GM19455 (cell line): ENCODE measurements at regions not wholly inside any gene's neighbourhood (a gene's known extent, or its start where the extent isn't known, plus 50 kb on each side); places are given as distances from the start of the nearest gene placed in this dataset.

Source experiments
- ATAC-seq: cut with Tn5 transposase; IDR thresholded peaks from one replicate; pipeline ENCODE4 v1.9.1; 2021; ENCODE audit not compliant: unreplicated experiment

DNA sequence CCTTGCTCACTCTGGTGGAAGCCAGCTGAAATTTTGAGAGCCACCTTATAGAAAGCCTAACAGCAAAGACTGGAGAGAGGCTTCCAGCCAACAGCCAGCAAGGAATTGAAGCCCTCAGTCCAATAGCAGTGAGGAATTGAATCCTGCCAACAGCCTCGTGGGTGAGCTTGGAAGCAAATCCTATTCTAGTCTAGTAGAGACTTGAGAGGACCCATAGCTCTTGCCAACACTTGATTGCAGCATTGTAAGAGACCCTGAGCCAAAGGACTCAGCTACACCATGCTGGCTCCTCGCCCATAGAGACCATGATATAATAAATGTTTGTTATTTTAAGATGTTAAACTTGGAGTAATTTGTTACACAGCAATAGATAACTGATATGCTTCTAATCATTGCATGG lies 403.0 kb upstream of the TNP1 start:
- ATAC-seq, result no peak

DNA sequence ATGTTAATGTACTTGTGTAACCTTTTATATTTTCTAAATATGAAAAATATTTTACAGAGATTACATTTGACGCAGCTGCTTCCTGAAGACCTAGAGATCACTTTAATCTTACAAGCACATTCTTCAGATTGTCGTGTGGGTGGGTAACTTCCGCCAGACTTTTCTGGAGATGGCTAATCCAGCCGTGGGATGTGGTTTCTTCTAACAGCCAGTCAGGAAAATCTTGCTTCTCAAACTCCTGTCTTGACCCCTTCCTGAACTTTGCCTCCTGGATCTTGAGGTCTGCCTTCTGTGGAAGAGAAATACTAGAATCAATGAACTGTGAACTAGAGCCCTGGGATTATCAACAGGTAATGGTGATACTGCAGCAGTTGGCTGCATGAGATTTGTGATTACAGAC lies 401.6 kb upstream of the TNP1 start:
- no peak for ATAC-seq

DNA sequence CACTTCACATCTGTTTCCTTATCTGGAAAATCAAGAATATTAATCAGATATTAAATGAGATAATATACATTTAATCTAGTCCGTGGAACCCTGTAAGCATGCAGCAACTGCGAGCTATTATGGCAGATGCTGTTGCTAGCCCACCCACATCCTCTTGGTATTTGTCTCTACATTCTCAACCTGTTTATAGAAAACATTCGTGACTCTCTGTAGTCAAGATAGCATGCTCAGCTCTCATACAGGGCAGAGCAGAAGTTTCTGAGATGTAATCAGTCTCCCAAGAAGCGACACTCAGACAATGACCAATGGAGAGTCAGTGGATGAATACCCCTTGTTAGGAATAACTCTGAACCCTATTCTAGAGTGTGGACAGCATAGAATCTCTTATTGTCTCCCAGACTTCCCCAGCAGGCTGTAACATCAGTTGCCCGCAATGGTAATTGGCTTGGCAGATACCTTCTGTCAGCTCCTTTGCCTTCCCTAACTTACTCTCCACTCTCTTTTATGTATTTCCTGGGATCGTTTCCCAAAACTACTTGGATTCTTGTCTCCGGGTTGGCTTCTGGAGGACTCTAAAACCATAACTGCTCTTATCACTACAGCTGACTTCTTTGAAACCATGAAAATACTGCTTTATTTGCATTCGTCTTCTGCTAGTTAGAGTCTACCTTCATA lies 400.7 kb upstream of the TNP1 start:
- no peak for ATAC-seq

DNA sequence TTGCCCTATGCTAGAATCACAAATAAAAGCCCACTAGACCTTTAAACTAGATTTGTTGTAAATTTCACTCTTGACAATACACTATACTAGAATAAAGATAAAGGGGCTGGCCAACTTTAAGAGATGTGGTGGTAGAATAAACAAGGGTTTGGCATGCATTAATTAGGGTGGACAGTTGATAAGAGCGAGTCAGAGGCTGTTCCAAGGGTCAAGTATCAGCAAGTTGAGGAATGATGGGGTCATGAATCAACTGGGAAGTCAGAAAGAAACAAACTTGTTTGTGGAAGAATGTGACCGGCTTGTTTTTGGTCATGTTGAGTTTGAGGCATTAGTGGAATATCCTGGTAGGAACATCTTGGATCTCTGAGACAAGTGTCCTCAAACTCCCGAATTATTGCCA lies 398.3 kb upstream of the TNP1 start:
- no peak for ATAC-seq

DNA sequence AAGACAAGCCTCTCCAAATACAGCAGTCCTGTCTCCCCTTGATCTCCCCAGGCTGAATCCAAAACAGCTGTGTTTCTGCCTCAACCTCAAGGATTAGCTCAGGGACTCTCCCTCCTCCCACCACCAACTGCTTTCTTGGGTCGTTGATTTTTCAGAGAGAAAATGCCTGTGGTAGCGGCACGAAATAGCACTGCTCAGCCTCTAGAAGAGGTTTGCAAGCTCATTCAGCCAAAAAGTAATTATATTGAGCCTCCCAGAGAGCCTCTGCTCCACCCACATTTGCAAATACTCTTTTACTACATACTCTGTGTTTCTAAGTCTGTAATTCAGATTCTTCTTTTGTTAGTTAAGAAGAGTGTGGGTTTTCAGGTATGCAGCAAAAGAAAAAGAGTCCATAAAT lies 396.4 kb upstream of the TNP1 start:
- no peak for ATAC-seq

DNA sequence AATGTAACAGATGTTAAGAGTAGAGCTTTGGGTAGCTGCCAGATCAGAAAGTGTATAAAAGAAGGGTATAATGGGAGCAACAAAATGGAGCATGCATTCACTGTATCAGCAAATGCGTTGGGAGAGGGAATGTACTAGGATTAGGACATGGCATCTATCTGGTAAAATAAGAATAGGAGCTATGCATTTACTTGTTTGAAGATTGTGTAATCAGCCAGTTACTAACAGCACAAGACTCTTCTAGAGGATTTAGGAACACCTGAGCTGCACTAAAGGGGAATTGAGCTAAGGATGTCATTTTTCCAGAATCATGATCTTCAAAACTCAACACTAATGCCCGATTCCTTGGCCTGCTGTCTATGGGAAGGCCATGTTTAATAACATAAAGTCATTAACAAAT lies 394.2 kb upstream of the TNP1 start:
- ATAC-seq, result no peak

DNA sequence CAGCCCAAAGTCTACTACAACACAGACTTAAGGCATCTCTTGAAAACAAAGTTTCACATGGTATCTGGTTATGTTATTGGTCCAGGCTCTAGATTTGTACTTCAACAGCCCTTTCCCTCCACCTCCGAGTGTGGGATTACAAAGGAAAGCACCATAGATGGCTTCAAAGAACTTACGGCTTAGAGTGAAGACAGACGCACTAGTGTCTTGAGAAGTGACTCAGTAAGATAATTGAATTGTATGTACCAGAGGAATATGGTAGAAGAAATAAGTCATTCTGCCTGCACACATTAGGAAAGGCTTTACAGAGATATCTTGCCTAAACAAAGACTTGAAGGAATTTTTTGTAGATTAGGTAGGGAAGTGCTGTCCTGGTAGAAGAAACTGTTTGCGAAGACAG lies 392.3 kb upstream of the TNP1 start:
- no peak for ATAC-seq

DNA sequence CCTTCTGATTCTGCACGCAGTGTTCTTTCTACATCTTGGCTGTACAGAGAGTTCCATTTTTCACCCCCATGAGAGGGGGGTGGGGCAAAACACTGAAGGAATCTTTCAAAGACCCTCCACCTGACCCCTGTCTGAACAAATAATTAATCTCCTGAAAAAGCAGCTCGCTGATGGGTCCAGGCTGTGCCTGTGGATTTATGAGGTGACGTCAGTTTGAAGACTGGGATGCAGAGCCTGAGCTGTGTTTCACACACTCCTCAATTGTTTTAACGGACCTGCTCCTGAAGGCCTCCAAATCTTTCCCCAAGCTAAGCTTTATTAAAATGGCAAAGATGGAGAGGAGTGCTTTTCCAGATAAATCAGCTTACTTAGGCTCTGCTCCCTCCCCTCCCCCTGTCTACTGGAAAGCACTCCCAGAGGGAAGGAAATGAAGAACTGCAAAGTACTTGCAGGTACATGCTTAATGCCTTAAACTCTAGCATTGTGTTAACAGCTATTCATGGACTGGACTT lies 390.2 kb upstream of the TNP1 start:
- ATAC-seq, result no peak

DNA sequence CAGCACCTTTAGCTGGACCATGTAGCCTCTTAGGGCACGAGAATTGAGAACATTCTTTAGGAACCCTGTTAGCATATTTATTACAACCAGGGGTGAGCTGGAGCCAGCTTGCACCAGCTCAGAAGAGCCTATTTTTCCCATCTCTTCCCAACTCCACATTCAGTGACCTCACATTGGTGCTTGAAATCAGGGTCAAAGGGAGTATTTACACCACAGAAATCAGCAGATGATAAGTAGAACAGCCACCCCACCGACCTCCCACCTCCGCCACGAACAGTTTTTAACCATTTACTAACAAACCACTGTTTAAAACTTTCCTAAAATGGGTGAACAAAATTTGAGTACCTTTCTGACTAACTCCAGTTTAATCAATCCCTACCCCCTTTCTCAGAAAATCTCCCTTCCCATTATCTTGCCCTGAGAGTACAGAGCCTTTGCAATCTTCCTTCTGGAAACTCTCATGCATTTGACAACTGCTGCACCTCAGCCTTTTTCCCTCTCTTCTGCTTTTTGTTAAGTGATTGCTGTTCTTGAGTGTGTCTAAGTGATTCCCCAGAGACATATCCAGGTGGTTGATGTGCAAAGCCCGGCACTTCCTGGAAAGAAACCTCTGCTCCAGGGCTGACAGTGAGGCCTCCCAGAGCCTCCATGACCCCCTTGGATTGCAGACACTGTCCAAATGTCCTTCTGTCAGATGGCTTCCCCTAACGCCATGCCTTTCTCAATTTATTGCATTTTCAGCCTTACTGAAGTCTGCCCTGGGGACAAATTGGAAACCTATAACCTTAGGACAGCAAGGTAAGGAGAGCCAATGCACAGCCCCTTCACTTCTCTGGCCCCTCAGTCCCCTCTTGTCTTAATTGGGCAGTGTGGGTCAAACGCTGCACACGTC lies 389.5 kb upstream of the TNP1 start:
- ATAC-seq, result no peak

DNA sequence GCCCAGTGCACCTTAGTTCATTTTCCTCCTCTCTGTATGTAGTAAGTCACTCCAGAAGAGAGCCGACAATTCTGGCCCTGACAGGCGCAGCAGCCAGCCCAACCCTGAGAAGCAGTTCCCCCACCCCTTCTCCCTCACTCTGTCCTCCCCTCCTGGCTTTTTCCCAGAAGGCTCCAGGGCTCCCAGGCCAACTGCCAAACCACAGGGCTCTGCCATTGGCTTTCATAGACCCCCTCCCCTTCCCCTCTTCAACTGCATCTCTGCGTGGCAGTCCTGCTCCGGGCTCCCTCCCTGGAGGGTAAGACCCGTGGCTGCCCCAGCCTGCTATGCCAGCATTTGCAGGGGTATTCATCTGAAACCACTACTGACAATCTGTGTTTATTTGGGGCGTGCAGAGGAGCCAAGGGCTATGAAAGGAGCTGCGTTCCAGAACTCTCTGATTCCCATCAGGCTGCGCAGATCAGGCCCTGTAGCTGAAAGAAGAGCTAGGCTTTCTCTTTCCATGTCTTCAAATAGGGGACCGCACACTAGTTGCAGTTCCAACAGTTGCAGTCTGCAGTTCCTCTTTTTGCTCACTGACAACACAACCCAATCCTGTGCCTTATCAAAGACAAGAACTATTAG lies 388.6 kb upstream of the TNP1 start:
- ATAC-seq, result peak; percentile 79

DNA sequence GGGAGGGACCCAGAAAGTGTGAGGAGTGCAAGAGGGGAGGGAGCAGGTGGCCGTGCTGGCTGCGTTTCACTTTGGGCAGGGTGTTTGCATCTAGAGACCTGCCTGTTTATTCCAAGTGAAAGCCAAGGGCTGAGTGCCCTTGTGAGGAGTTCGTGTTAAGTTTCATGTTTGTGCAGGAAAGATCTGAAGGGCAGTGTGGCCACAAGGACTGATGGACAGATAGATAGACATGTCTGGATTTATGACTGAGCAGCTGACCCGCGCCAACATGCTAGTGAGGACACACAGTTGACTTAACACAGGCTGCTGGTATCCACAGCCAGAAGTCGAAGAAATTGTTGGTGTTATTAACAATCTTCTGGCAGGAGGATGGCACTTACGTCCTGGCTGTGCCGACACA lies 387.6 kb upstream of the TNP1 start:
- ATAC-seq, result no peak

DNA sequence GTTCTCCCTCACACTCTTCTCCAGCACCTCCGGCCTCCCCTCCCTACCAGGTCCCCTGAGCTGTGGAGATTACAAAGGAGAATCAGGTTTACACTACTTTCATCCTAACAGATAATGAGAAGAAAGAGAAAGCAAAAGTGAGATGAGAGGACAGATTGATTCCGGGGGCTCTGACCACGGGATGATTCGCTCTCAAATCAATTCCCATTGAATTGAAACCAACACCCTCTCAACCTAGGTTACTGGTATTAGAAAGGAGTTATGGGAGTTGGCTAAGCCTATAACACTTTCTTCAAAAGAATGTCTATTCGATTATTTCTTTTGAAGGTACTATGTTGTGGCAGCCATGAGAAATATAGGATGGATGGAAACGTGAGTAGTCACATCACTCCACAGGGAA lies 386.2 kb upstream of the TNP1 start:
- no peak for ATAC-seq

DNA sequence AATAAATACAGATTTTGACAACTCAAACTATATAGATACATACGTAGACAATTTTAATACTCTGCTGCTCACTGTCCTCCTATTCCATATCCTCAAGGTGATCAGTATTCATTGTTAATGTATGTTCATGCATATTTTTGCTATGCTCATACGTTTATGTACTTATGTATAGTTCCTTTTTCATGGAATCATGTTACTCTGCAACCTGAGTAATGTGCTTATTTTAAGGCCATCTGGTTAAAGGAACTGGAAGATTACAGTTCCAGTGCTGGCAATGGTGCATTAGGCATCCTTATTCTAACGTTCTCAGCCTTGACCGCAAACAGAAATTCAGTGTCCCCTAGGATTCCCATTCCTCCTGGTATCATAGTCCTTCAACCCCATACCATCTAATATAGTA lies 385.0 kb upstream of the TNP1 start:
- no peak for ATAC-seq

DNA sequence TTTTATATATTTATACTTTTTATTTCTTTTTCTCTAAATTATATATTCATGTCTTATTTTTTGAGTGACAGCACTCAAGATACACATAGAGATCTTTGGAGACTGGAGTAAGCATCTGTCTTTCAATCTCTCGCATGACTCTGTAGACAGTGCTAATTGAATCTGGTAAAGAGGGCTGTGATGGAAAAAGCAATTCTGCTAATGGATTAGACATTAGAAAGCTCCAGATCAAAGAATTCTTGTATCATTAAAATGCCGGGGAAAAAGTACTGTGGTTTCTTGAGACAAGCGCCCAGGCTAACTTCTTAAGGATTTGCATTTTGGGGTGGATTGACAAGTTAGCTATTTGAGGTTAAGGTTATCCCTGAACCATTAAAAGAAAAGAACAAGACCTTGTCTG lies 383.1 kb upstream of the TNP1 start:
- no peak for ATAC-seq

DNA sequence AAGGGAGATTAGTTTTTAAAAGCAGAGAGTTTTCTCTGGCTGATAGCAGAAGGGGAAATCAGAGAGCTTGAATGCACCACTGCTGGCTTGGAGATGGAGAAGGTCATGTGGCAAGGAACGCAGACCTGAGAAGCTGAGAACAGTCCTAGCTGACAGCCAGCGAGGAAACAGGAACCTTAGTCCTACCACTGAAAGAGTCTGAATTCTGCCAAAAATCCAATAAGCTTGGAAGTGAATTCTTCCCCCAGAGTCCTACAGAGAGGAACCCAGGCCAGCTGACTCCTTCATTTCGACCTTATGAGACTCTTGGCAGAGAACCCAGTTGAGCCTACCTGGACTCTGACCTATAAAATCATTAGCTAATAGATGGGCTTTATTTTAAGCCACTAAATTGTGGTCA lies 371.9 kb upstream of the TNP1 start:
- no peak for ATAC-seq

DNA sequence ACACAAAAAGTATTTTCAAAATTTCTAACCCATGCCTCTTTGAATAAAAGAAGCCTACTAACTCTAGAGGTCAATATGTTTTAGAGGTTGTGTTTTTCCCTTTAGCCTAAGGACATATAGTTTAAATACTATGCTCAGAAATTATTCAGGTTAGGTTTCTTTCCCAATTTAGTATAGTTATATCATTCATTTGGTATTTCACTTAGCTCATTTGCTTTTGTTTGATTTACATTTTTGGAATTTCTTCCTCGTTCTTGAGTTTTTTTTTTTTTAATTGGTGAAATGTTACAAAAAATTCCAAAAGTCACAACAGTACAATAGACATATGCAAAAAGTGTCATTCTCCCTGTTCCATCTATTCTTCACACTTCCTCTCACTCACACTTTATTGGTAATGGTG lies 371.3 kb upstream of the TNP1 start:
- no peak for ATAC-seq

DNA sequence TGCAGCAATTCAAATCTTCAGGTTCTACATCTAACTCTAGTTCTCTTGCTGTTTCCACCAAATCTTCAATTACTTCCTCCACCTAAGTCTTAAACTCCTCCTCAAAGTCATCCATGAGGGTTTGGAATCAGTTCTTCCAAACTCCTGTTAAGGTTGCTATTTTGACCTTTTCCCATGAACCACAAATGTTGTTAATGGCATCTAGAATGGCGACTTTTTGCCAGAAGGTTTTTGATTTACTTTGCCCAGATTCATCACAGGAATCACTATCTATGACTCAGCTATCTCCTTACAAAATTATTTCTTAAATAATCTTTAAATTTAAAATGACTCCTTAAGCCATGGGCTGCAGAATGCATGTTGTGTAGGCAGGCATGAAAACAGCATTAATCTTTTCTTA lies 368.9 kb upstream of the TNP1 start:
- no peak for ATAC-seq

DNA sequence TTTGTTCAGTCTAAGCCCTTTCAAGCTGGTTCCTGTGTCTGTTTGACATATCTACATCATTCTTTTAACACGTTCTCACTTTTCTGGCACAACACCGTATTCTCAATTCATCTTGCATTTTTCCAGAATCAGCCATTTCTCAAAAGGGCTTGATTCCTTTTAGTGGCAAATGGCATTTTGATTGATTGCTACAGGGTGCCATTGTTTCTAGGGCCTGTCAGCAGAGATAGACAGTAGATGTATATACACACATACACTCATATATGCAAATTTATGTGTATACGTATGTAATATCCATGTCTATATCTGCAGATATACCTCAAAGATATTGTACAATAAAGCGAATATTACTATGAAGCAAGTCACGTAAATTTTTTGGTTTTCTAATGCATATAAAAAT lies 367.9 kb upstream of the TNP1 start:
- no peak for ATAC-seq

DNA sequence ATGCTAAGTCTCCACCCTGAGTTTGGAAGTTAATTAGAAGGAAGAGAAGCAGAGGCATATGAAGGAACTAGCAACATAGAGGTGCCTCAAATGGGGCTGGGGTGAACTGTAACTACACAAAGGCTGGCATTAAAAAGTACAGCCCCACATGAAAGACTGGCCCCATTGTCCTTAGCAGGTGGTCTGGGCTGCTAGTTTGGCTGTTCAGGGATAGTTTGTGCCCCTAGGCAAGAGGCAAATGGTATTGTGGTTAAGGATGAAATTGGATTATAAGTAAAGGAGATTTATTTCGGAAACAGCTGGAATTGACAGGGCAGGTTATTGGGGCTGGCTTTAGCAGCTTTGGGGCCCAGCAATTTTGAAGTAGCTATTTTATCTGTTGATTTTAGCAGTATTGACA lies 365.7 kb upstream of the TNP1 start:
- no peak for ATAC-seq

DNA sequence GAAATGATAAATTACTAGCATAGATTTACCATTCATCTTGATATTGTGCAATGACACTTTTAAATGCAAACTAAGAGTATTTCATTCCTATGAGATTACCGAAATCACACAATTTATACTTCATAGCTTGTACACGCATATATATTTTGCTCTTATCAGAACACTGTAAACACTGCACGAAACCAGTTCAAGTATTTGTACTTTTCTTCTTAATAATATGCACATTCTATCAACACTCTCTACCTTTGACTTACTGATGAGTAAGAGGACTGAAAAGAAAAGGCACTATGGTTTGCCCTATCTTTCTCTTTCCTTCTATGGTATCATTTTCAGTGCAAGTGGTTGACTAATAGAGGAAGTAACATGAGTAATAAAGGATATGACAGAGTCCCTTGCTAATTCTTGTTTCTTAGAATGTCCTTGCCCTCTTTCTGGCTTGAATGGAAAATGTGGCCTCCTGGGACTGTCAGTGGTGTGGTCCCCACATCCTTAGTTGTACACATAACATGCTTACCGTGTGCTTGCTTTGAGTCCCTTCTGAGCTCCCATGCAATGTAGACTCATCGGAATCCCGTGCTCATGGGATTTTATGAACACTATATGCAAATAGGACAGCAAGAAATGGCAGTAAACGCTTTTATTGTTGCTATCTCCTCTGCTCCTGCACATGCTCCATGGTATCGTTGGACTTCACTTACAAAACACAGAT lies 363.5 kb upstream of the TNP1 start:
- peak; percentile 83 for ATAC-seq

DNA sequence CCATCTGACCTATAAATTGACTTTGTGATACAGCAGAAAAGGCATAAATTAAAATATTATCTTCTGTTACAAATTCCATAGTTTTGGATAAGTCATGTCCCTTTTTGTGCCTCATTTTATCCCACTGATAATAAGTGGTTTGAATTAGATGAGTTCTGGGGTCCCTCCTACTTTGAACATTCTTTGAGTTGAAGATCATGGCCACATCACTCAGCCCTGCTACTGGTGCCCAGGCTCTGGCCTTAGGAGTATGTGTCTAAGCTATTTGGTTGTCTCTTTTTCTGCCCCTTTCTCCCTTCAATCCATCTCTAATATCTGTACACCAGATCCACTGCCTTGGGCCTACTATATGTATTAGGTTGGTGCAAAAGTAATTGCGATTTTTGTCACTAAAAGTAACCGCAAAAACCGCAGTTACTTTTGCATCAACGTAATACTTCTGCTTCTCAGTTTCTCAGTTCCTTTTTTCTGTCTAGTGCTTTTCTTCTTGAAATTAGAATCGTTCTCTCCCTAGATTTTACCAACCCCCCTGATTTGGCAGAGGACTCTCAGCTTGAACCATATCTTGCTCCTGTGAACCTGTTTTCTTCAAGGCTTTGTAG lies 362.5 kb upstream of the TNP1 start:
- peak; percentile 48 for ATAC-seq
